H1 (cell line): ENCODE measurements at regions not wholly inside any gene's neighbourhood (a gene's known extent, or its start where the extent isn't known, plus 50 kb on each side); places are given as distances from the start of the nearest gene placed in this dataset.

Experiments used
- CTCF ChIA-PET: fragments of 300-600 bp; sonication (Branson Sonifier 250); formaldehyde crosslinking; loops from one replicate; lab custom pipeline; 2021; ENCODE audit not compliant: partially characterized antibody; lab: Charles Lee
- POLR2A ChIA-PET: fragments of 300-600 bp; sonication (Branson Sonifier 250); formaldehyde crosslinking; loops from one replicate; lab custom pipeline; 2021; ENCODE audit warnings: inconsistent platforms; ENCODE audit not compliant: partially characterized antibody; lab: Charles Lee
- DNase-seq, 2 experiments: peaks; one replicate each; pipeline versions ENCODE4 v3.0.0 to v3.0.0-alpha.2; 2010 to 2022; ENCODE audit warnings: low spot score in 2 of 2, low read depth in 1 of 2, mixed read lengths in 1 of 2
- FAIRE-seq: peaks from 2 replicates; lab custom pipeline; 2011; peaks lifted over from hg19 to GRCh38; lab: Jason Lieb, UNC
- H2AFZ ChIP-seq: 2 replicates; pipeline ENCODE4 v1.8.1; 2012; ENCODE audit warnings: low read length, inconsistent platforms
- H2AK5ac ChIP-seq: 2 replicates; pipeline ENCODE4 v1.6.1; 2013; ENCODE audit warnings: low read depth, low read length
- H2BK120ac ChIP-seq: replicated peaks from 2 replicates; pipeline ENCODE3; 2013; ENCODE audit warnings: low read depth, low read length, inconsistent platforms
- H2BK12ac ChIP-seq: 2 replicates; pipeline ENCODE4 v1.6.1; 2013; ENCODE audit warnings: low read depth, low read length
- H2BK15ac ChIP-seq: 2 replicates; pipeline ENCODE4 v1.6.1; 2013; ENCODE audit warnings: low read length
- H2BK20ac ChIP-seq: 2 replicates; pipeline ENCODE4 v1.6.1; 2013; ENCODE audit warnings: low read length
- H2BK5ac ChIP-seq: 2 replicates; pipeline ENCODE4 v1.6.1; 2013; ENCODE audit warnings: low read depth, low read length
- H3K14ac ChIP-seq: 2 replicates; pipeline ENCODE4 v1.6.1; 2013; ENCODE audit warnings: inconsistent platforms; ENCODE audit not compliant: insufficient read length
- H3K18ac ChIP-seq: 2 replicates; pipeline ENCODE4 v1.6.1; 2013; ENCODE audit warnings: low read length; ENCODE audit errors: extremely low read depth
- H3K23ac ChIP-seq: 2 replicates; pipeline ENCODE4 v1.6.1; 2013; ENCODE audit warnings: inconsistent platforms; ENCODE audit not compliant: insufficient read length
- H3K23me2 ChIP-seq: 2 replicates; pipeline ENCODE4 v1.6.1; 2013; ENCODE audit warnings: low read depth, low read length
- H3K27ac ChIP-seq: 2 replicates; pipeline ENCODE4 v1.6.1; 2011; ENCODE audit warnings: low read depth, low read length, inconsistent platforms
- H3K27me3 ChIP-seq, 4 experiments: replicated peaks in 1 of 4; 1 replicate in 1 of 4; 2 replicates in 3 of 4; pipeline versions ENCODE4 v1.6.1 to v1.8.1; 2011 to 2013; ENCODE audit warnings: low read length in 3 of 4, mild to moderate bottlenecking in 3 of 4, inconsistent platforms in 2 of 4, mixed read lengths in 2 of 4, moderate library complexity in 1 of 4; ENCODE audit not compliant: control insufficient read depth in 3 of 4, insufficient read depth in 3 of 4; ENCODE audit errors: extremely low read depth in 1 of 4
- H3K36me3 ChIP-seq, 4 experiments: 2 replicates each; pipeline versions ENCODE4 v1.6.1 to v1.8.1; 2011 to 2013; ENCODE audit warnings: mild to moderate bottlenecking in 4 of 4, low read length in 3 of 4, moderate library complexity in 2 of 4, control low read depth in 1 of 4, inconsistent platforms in 1 of 4; ENCODE audit not compliant: insufficient read depth in 4 of 4, control insufficient read depth in 2 of 4
- H3K4ac ChIP-seq: replicated peaks from 2 replicates; pipeline ENCODE3; 2013; ENCODE audit warnings: low read length, low read depth, mixed read lengths, inconsistent platforms; ENCODE audit not compliant: insufficient read length
- H3K4me1 ChIP-seq, 4 experiments: replicated peaks in 1 of 4; 1 replicate in 1 of 4; 2 replicates in 3 of 4; pipeline versions ENCODE4 v1.6.1 to v1.8.1; 2011 to 2013; ENCODE audit warnings: low read length in 3 of 4, inconsistent platforms in 2 of 4, mixed read lengths in 1 of 4; ENCODE audit not compliant: insufficient read depth in 4 of 4, control insufficient read depth in 3 of 4
- H3K4me2 ChIP-seq, 2 experiments: 2 replicates each; pipeline versions ENCODE4 v1.6.1 to v1.8.1; 2011 to 2013; ENCODE audit warnings: low read depth in 2 of 2, low read length in 2 of 2, control low read depth in 1 of 2, inconsistent platforms in 1 of 2, mild to moderate bottlenecking in 1 of 2; ENCODE audit not compliant: insufficient read depth in 1 of 2
- H3K4me3 ChIP-seq, 4 experiments: fragments of 200-600, 300-600 bp in 1 of 4; sonication (generic), shearing (Covaris generic), sonication (Bioruptor Twin) in 1 of 4; 2 replicates each; pipeline versions ENCODE4 v1.5.1 to v1.8.1; 2011 to 2016; ENCODE audit warnings: low read length in 4 of 4, low read depth in 3 of 4, control low read depth in 2 of 4, inconsistent platforms in 2 of 4, mild to moderate bottlenecking in 2 of 4, mixed read lengths in 1 of 4, moderate library complexity in 1 of 4; ENCODE audit not compliant: insufficient read depth in 2 of 4; ENCODE audit errors: extremely low read depth in 1 of 4
- H3K56ac ChIP-seq: replicated peaks from 2 replicates; pipeline ENCODE3; 2013; ENCODE audit warnings: low read depth, mild to moderate bottlenecking, mixed read lengths, low read length, inconsistent platforms; ENCODE audit not compliant: insufficient read length
- H3K79me1 ChIP-seq: 2 replicates; pipeline ENCODE4 v1.6.1; 2013; ENCODE audit warnings: low read depth, low read length, control low read depth
- H3K79me2 ChIP-seq, 2 experiments: 2 replicates each; pipeline versions ENCODE4 v1.6.1 to v1.8.1; 2012 to 2013; ENCODE audit warnings: low read length in 2 of 2, mild to moderate bottlenecking in 2 of 2, inconsistent platforms in 1 of 2; ENCODE audit not compliant: insufficient read depth in 2 of 2, control insufficient read depth in 1 of 2
- H3K9ac ChIP-seq, 4 experiments: replicated peaks in 1 of 4; 1 replicate in 1 of 4; 2 replicates in 3 of 4; pipeline versions ENCODE4 v1.6.1 to v1.8.1; 2011 to 2013; ENCODE audit warnings: low read depth in 3 of 4, low read length in 3 of 4, control low read depth in 2 of 4, mild to moderate bottlenecking in 2 of 4, moderate library complexity in 2 of 4, inconsistent platforms in 1 of 4; ENCODE audit errors: extremely low read depth in 1 of 4
- H3K9me3 ChIP-seq, 2 experiments: 2 replicates each; pipeline versions ENCODE4 v1.6.1 to v1.8.1; 2012 to 2013; ENCODE audit warnings: mild to moderate bottlenecking in 2 of 2, moderate library complexity in 2 of 2, control low read depth in 1 of 2, inconsistent platforms in 1 of 2, low read depth in 1 of 2, low read length in 1 of 2, mixed read lengths in 1 of 2; ENCODE audit not compliant: insufficient read depth in 2 of 2
- H4K20me1 ChIP-seq, 2 experiments: replicated peaks in 1 of 2; 2 replicates each; pipeline versions ENCODE3 to v1.8.1; 2011 to 2013; ENCODE audit warnings: inconsistent platforms in 2 of 2, low read length in 2 of 2, mild to moderate bottlenecking in 1 of 2; ENCODE audit not compliant: insufficient read depth in 2 of 2, control insufficient read depth in 1 of 2
- H4K5ac ChIP-seq: 2 replicates; pipeline ENCODE4 v1.6.1; 2013; ENCODE audit warnings: low read length, low read depth, mixed read lengths, inconsistent platforms; ENCODE audit not compliant: insufficient read length
- H4K8ac ChIP-seq: 2 replicates; pipeline ENCODE4 v1.8.0; 2013; ENCODE audit warnings: mild to moderate bottlenecking, moderate library complexity, low read length, inconsistent platforms; ENCODE audit not compliant: insufficient read depth; ENCODE audit errors: extremely low read depth
- H4K91ac ChIP-seq: replicated peaks from 2 replicates; pipeline ENCODE3; 2013; ENCODE audit warnings: low read length, mixed read lengths, inconsistent platforms; ENCODE audit not compliant: insufficient read length
- BCL11A ChIP-seq, 2 experiments: IDR thresholded peaks; one replicate each; pipeline ENCODE4 v1.6.1; 2011; ENCODE audit warnings: low read depth in 2 of 2, low read length in 2 of 2, mild to moderate bottlenecking in 2 of 2
- BRCA1 ChIP-seq: IDR thresholded peaks from 2 replicates; pipeline ENCODE4 v1.6.1; 2012; ENCODE audit warnings: low read depth, low read length, improper control_type of control experiment
- CREB1 ChIP-seq: IDR thresholded peaks from 2 replicates; pipeline ENCODE4 v1.6.1; 2012; ENCODE audit warnings: inconsistent platforms
- FOSL1 ChIP-seq: IDR thresholded peaks from 2 replicates; pipeline ENCODE4 v1.6.1; 2011; ENCODE audit warnings: mild to moderate bottlenecking, low read depth, low read length, moderate library complexity; ENCODE audit not compliant: insufficient read depth
- HDAC6 ChIP-seq: IDR thresholded peaks from one replicate; pipeline ENCODE4 v1.7.1; 2012; ENCODE audit warnings: low read depth, mild to moderate bottlenecking, inconsistent platforms, low read length, moderate library complexity
- KDM1A ChIP-seq: fragments of 200-600, 300-600 bp; sonication (generic); IDR thresholded peaks from 2 replicates; pipeline ENCODE4 v1.7.1; 2016; ENCODE audit warnings: mild to moderate bottlenecking, low read length, borderline replicate concordance
- RBBP5 ChIP-seq: IDR thresholded peaks from 2 replicates; pipeline ENCODE4 v1.7.1; 2012; ENCODE audit warnings: low read depth, mild to moderate bottlenecking, inconsistent platforms, low read length, moderate library complexity, borderline replicate concordance
- RXRA ChIP-seq: IDR thresholded peaks from 2 replicates; pipeline ENCODE4 v1.6.1; 2011; ENCODE audit warnings: low read depth, mild to moderate bottlenecking, low read length, moderate library complexity; ENCODE audit not compliant: insufficient read depth
- SAP30 ChIP-seq: fragments of 300-600 bp; sonication (generic); IDR thresholded peaks from 2 replicates; pipeline ENCODE4 v1.7.1; 2012; ENCODE audit warnings: low read length, moderate library complexity, mild to moderate bottlenecking, inconsistent platforms; ENCODE audit not compliant: insufficient read depth, insufficient replicate concordance
- SIN3A ChIP-seq, 2 experiments: IDR thresholded peaks in 1 of 2; conservative IDR thresholded peaks in 1 of 2; 2 replicates each; pipeline ENCODE4 v1.6.1; 2011 to 2012; ENCODE audit warnings: low read length in 2 of 2, improper control_type of control experiment in 1 of 2, low read depth in 1 of 2, mild to moderate bottlenecking in 1 of 2
- SIRT6 ChIP-seq: IDR thresholded peaks from one replicate; pipeline ENCODE4 v1.7.1; 2012; ENCODE audit warnings: low read length, inconsistent platforms
- SIX5 ChIP-seq: IDR thresholded peaks from 2 replicates; pipeline ENCODE4 v1.6.1; 2011; ENCODE audit warnings: mild to moderate bottlenecking, low read depth, low read length
- SUZ12 ChIP-seq: fragments of 200-600 bp; sonication (generic); IDR thresholded peaks from 2 replicates; pipeline ENCODE4 v1.6.1; 2012; ENCODE audit warnings: mild to moderate bottlenecking, inconsistent platforms, low read length, moderate library complexity, mixed read lengths
- TAF1 ChIP-seq: IDR thresholded peaks from 2 replicates; pipeline ENCODE4 v1.6.1; 2011; ENCODE audit warnings: mild to moderate bottlenecking, low read depth, low read length
- TBP ChIP-seq: IDR thresholded peaks from 2 replicates; pipeline ENCODE4 v1.6.1; 2011; ENCODE audit warnings: low read depth, low read length, improper control_type of control experiment
- TCF12 ChIP-seq: IDR thresholded peaks from 2 replicates; pipeline ENCODE4 v1.6.1; 2011; ENCODE audit warnings: low read depth, mild to moderate bottlenecking, low read length
- ZNF274 ChIP-seq: IDR thresholded peaks from 2 replicates; pipeline ENCODE4 v1.7.0; 2012; ENCODE audit warnings: low read length, borderline replicate concordance; ENCODE audit errors: extremely low read depth
- WGBS, 2 experiments: shearing (Covaris generic) in 1 of 2; methylation state at CpG; one replicate each; pipeline versions ENCODE4 v1.1.6 to v1.1.7; 2013 to 2015; ENCODE audit warnings: low lambda C conversion rate in 2 of 2, mixed read lengths in 2 of 2, inconsistent platforms in 1 of 2, low coverage in 1 of 2, missing lambda C conversion rate in 1 of 2; ENCODE audit not compliant: insufficient replicate concordance in 2 of 2, insufficient coverage in 1 of 2, insufficient read length in 1 of 2; ENCODE audit errors: extremely low coverage in 1 of 2, missing lambda C conversion rate in 1 of 2; 5-methylcytosine and 5-hydroxymethylcytosine counted together

DNA sequence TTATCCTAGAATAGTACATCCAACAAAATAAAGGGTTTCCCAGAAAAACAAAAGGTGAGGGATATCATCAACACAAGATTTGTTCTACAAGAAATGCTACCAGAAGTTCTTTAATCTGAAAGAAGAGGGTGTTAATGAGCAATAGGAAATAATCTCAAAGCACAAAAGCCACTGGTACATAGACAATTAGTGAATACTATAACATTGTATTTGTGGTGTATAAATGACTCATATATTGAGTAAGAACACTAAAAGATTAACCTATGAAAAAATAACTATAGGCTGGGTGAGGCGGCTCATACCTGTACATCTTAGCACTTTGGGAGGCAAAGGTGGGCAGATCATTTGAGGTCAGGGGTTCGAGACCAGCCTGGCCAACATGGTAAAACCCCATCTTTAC lies 210.2 kb upstream of the SLITRK3 start:
- Histone ChIP-seq H3K14ac (no peak overlapping the region), H3K4me2 (no peak overlapping the region), H3K23ac (no peak overlapping the region), H3K27me3 (no peaks in the 10 kb centered on the region), H3K4ac (no peak overlapping the region), H2BK12ac (no peak overlapping the region), H4K5ac (no peak overlapping the region), H2AFZ (no peak overlapping the region), H3K79me2 (no peaks in the 10 kb centered on the region), H4K20me1 (no peaks in the 10 kb centered on the region), H2AK5ac (no peak overlapping the region), H2BK5ac (no peak overlapping the region), H3K23me2 (no peaks in the 10 kb centered on the region), H3K79me1 (no peaks in the 10 kb centered on the region), H2BK15ac (no peak overlapping the region), H3K4me1 (no peaks in the 10 kb centered on the region), H3K27ac (no peak overlapping the region), H3K36me3 (no peaks in the 10 kb centered on the region), H4K91ac (no peak overlapping the region), H3K18ac (no peak overlapping the region), H2BK120ac (no peak overlapping the region), H3K4me3 (no peak overlapping the region), H3K9ac (no peak overlapping the region), H3K56ac (no peak overlapping the region), H4K8ac (no peak overlapping the region), H2BK20ac (no peak overlapping the region), H3K9me3 (no peaks in the 10 kb centered on the region)
- POLR2A ChIA-PET: no interaction called here
- no peak for DNase-seq
- CTCF ChIA-PET: no interaction called here
- WGBS, 2 experiments: 94% methylated on average over 2 of the region's 2 CpGs; no CpG with 5 or more reads in 1 of the 2 experiments
- no peak for FAIRE-seq
- no peak for TF ChIP-seq SIX5
- no peak for TF ChIP-seq BRCA1
- TF ChIP-seq SUZ12: no peak
- TF ChIP-seq TBP: no peak
- TF ChIP-seq CREB1: no peak
- no peak for TF ChIP-seq SIRT6
- no peak for TF ChIP-seq BCL11A (IDR thresholded peaks at IDR 0.05; ENCODE audit: low read depth in 2 of 2, low read length in 2 of 2)
- no peak for TF ChIP-seq KDM1A
- TF ChIP-seq TCF12: no peak
- TF ChIP-seq TAF1: no peak
- TF ChIP-seq ZNF274: no peak
- no peak for TF ChIP-seq SIN3A (conservative IDR thresholded peaks at IDR 0.05 in 1 of 2, IDR thresholded peaks at IDR 0.05 in 1 of 2; ENCODE audit: low read depth in 1 of 2, low read length in 2 of 2)
- TF ChIP-seq RBBP5: no peak
- no peak for TF ChIP-seq FOSL1
- TF ChIP-seq RXRA: no peak
- TF ChIP-seq SAP30: no peak
- no peak for TF ChIP-seq HDAC6
